Activated naive CD4-positive, alpha-beta T cell (primary cell): ENCODE measurements at regions not wholly inside any gene's neighbourhood (a gene's known extent, or its start where the extent isn't known, plus 50 kb on each side); places are given as distances from the start of the nearest gene placed in this dataset.

Source experiments
- DNase-seq, 4 experiments: peaks; one replicate each; lab custom pipeline; 2025; lab: John Stamatoyannopoulos, UW

GRCh38 chr11:122523846-122524805, 131.4 kb upstream of the UBASH3B start:
- no peak for DNase-seq

GRCh38 chr11:122521626-122522025, 133.9 kb upstream of the UBASH3B start:
- DNase-seq = no peak

DNA sequence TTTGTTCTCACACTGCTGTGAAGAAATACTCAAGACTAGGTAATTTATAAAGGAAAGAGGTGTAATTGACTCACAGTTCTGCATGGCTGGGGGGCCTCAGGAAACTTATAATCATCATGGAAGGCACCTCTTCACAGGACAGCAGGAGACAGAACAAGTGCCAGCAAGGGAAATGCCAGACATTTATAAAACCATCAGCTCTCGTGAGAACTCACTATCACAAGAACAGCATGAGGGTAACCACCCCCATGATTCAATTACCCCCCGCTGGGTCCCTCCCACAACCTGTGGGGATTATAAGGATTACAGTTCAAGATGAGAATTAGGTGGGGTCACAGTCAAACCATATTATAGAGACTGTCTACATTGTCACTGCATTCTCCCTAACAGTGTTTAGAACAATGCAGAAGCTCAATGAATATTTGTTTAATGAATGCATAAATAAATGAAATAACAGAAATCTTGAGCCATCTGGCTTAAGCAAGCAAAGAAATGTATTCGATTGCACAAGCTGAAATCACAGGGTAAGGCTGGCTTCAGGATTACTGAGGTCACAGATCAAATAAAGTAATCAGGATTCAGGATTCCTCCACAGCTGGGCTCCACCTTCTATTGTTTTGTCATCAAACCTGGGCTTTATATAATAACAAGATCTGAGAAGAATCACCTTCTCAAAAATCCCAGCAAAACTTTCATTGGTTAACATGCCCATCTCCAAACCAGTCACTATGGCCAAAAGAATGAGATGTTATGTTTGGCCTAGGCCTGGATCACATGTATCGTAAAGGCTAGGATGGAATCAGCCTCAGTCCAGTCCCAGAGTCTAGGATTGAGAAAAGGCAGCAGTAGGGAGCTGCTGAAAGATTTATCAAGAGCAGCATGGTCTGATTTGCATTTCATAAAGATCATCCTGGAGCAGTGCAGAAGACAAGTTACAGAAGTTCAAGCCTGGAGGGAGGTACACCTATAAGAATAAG, 137.8 kb upstream of the UBASH3B start:
- no peak for DNase-seq

- no peak for DNase-seq
Observed at GRCh38 chr11:122516686-122517085, 138.8 kb upstream of the UBASH3B start.

DNA sequence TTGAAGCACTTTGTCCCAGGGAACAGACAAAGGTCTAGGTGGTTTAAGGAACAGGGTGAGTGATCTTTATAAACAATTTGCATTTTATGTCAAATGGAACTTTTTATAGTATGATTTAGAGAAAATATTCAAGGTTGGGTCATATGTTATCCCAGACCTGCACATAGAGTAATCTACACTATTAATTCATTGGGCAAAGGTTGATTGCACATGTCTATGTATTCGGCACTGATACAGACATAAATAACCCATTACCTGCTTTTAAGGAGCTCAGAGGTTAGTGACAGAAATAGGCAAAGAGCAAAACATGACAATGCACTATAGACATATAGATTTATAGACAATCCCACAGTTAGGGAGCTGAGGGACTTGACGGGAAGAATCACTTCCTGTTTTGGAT, 141.5 kb upstream of the UBASH3B start:
- DNase-seq = no peak

DNA sequence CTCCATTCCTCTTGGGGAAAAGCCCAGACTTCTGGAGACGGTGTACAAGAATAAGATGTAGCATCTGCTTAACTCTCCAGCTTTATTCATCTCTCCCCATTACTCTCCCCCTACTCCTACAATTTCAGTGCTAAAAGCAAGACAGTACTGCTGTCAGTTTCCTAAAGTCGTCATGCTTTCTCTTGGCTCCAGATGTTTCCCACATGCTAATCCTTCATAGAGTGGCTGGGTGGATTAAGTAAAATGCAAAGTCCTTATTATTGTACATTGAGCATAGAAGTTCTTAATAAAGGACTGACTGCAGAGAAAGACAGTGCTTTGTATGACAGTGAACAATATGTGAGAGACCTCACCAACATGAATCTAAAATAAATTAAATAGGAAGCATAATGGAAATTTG, 142.2 kb upstream of the UBASH3B start:
- DNase-seq = no peak

- DNase-seq = no peak
Observed at GRCh38 chr11:122512688-122513087, 142.8 kb upstream of the UBASH3B start.

- no peak for DNase-seq
Observed at GRCh38 chr11:122509899-122510298, 145.6 kb upstream of the UBASH3B start.

- no peak for DNase-seq
Observed at GRCh38 chr11:122509091-122509490, 146.4 kb upstream of the UBASH3B start.

DNA sequence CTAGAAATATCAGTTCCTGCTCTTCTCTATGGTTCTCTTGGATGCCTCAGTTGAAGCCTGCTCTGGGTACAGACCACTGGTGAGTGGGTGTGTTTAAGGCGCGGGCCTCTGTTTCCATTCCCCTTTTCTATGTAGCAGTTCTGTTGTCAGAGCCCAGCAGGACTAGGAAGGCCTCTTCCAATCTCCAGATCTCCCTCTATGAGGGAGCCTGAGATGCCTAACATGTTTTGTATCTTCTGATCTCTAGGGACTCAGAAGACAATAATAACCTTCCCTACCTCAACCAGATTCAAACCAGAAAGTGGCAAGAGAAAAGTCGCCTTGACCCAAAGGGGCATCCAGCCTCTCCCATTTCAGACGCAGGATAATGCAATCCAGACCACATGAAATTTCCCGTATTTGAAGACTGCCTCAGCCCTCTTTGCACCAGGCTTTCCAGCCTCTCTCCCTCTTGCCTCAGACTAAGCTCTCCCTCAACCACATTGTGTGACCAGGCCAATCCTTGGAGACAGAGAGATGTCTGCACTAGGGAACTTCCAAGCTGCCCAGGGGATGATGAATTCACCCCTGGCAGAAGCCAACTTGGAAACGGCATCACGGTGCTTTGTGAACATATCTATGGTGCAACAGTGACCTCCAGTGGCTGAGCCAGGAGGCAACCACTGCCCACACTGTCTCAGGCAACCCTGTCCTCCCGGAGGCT, 150.1 kb upstream of the UBASH3B start:
- DNase-seq = peak in 2 of 4 experiments; percentile 1 to 2

DNA sequence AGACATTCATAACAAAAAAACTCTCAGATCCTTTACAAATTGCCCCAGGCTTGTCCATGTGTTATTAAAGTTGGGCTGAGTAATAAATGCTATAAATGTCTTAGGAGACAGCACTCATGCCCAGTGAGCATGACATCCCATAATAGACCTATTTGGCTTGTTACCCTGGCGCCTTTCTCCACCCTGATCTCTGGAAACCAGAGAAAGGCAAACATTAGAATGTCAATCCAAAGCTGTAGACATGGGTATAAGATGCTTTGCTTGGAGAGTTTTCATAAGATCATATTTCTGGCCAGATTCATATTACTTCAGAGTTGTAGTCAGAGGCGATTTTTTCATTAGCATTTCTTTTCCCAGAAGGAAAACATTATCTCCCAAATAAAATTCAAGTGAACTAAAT, 161.3 kb upstream of the UBASH3B start:
- no peak for DNase-seq

DNA sequence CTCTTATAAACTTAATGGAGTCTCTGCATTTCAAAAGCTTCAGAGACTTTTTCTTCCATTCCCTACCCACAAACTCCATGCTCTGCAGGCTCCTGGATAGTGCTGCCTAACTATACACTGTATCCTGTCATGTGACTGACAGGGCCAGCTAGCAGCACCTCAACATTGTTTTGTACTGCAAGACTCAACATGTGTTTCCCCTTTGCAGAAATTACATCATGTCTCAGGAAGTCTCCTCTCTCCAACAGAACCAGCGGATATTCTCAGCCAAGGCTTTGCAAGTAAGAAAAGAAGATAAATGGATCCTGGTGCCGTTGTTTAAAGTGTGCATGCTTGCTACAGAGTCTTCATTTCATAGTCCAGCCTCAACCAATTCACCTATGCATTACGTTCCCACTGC, 164.0 kb upstream of the UBASH3B start:
- no peak for DNase-seq

DNA sequence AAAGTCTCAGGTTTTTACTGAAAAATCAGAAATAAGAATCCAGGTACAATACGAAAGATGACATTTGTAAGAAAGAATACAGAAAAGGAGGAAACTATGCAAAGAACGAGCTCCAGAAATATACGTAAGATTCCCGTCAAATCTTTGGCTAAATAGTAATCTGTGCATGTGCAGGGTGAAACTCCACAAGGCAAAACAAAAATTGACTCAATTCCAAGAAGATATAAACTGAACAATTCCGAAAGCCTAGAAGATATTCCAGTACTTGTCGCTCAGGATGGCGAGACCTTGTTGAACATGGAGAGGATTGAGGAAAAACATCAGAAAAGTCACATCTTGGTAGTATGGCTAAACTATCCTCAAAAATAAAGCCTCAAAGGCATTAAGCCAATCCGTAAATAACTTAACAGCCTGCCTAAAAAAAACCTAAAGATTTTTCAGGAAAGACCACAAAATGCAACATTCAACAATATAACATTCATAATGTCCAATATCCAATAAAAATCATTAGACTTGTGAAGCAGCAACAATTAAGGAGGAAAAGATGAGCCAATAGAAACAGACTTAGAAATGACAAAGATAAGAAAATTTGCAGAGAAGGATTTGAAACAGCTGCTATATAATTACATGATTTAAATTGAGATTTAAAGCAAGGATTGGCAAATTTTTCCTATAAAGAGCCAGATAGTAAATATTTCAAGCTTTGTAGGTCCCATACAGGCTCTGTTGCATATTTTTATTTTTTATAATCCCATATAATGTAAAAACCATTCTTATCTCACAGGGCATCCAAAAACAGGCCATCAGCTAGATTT, 166.4 kb upstream of the UBASH3B start:
- no peak for DNase-seq

DNA sequence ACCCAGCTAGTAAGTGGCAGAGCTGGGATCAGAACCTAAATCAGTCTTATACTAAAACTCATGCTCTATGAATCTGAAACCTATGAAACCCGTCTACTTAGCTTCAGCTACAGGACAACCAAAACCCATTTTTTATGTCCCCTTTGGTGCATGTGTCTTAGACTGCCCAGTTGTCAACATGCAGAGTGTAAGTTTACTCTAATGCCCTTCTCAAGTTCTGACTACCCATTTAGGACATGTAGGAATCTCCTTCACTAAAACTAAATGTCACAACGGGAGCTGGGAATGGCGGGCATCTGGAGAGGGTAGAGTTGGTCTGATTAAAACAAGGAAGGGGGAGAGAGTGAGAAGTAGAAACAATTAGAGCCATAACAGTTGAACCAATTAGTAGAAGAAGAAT, 167.9 kb upstream of the UBASH3B start:
- DNase-seq = no peak

- no peak for DNase-seq
Observed at GRCh38 chr11:122486793-122487495, 168.6 kb upstream of the UBASH3B start.

- no peak for DNase-seq
Observed at GRCh38 chr11:122478986-122479385, 176.5 kb upstream of the UBASH3B start.

DNA sequence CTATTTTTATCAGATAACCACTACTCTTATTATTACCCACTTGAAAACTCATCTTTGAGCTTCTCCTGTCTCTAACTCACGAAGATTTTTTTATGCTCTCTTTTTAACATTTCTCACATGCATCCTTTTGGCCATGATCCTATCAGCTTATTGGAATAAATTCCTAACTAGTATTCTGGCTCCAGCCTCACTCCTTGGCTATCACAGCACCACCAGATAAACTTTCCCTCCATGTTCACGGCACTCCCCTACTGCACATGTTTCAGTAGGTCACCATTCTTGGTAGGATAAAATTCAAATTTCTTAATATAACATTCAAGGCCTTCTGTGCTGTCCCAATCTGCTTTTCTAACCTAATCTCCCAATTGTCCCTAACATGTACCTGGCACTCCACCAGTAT, 186.6 kb upstream of the UBASH3B start:
- no peak for DNase-seq

- no peak for DNase-seq
Observed at GRCh38 chr11:122463530-122463929, 192.0 kb upstream of the UBASH3B start.

DNA sequence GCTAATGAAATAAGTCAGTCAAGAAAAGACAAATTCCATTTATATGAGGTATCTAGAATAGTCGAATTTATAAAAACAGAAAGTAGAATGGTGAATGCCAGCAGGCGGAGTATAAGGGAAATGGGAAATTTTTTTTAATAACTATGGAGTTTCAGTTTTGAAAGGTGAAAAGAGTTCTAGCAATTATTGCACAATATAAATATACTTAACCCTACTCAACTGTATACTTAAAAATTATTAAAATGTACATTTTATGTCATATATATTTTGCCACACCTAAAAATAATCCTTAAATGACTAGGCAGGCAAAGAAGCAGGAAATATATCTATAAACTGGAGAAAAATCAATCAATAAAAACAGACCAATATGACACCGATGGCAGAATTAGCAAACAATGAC, 196.5 kb upstream of the UBASH3B start:
- DNase-seq = no peak

- DNase-seq = no peak
Observed at GRCh38 chr11:122453586-122453985, 201.9 kb upstream of the UBASH3B start.

DNA sequence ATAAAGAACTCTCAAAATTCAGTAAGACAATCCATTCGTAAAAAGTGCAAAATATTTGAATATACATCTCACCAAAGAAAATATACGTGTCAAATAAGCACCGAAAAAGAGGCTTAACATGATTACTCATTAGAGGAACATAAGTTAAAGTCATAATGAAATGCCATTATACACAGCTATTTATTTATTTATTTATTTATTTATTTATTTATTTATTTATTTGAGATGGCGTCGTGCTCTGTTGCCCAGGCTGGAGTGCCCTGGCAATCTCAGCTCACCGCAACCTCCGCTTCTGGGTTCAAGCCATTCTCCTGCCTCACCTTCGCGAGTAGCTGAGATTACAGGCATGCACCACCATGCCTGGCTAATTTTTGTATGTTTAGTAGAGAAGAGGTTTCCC, 203.6 kb upstream of the UBASH3B start:
- no peak for DNase-seq
